NCI-H1694 treated with DMSO at 0.1 percent for 48 hours (cell line): ENCODE measurements at regions not wholly inside any gene's neighbourhood (a gene's known extent, or its start where the extent isn't known, plus 50 kb on each side); places are given as distances from the start of the nearest gene placed in this dataset.
A peak's percentile ranks its signal among the peaks of the same experiment; 100 is the strongest.

Source experiments
- DNase-seq: peaks from one replicate; lab custom pipeline; 2025; lab: John Stamatoyannopoulos, UW

- no peak for DNase-seq
Measured at GRCh38 chr12:58268069-58268468, 326.7 kb downstream of the ATP23 start.

- no peak for DNase-seq
Measured at GRCh38 chr12:58269476-58269875, 328.1 kb downstream of the ATP23 start.

GRCh38 chr12:58270966-58271705 lies 329.8 kb downstream of the ATP23 start:
- DNase-seq = no peak

GRCh38 chr12:58272461-58272860 lies 331.1 kb downstream of the ATP23 start:
- no peak for DNase-seq

GRCh38 chr12:58277231-58277630 lies 335.9 kb downstream of the ATP23 start:
- DNase-seq = no peak

GRCh38 chr12:58283553-58283952 lies 342.2 kb downstream of the ATP23 start:
- no peak for DNase-seq

GRCh38 chr12:58285551-58285950 lies 344.2 kb downstream of the ATP23 start:
- DNase-seq = peak; percentile 17

GRCh38 chr12:58286353-58286752 lies 345.0 kb downstream of the ATP23 start:
- no peak for DNase-seq

- peak; percentile 41 for DNase-seq
Measured at GRCh38 chr12:58288190-58288589, 346.8 kb downstream of the ATP23 start.

GRCh38 chr12:58291106-58291505 lies 349.7 kb downstream of the ATP23 start:
- no peak for DNase-seq

GRCh38 chr12:58293308-58293982 lies 352.1 kb downstream of the ATP23 start:
- no peak for DNase-seq

GRCh38 chr12:58295268-58295667 lies 353.9 kb downstream of the ATP23 start:
- DNase-seq = no peak

GRCh38 chr12:58296863-58297262 lies 355.5 kb downstream of the ATP23 start:
- no peak for DNase-seq

- no peak for DNase-seq
Measured at GRCh38 chr12:58298803-58299202, 357.4 kb downstream of the ATP23 start.

GRCh38 chr12:58299371-58299770 lies 358.0 kb downstream of the ATP23 start:
- no peak for DNase-seq

- DNase-seq = no peak
Measured at GRCh38 chr12:58301038-58301729, 359.8 kb downstream of the ATP23 start.

GRCh38 chr12:58301730-58302122 lies 360.4 kb downstream of the ATP23 start:
- DNase-seq = no peak

GRCh38 chr12:58302487-58303011 lies 361.2 kb downstream of the ATP23 start:
- DNase-seq = no peak

- no peak for DNase-seq
Measured at GRCh38 chr12:58306266-58307000, 365.1 kb downstream of the ATP23 start.

- no peak for DNase-seq
Measured at GRCh38 chr12:58309806-58310205, 368.4 kb downstream of the ATP23 start.

- no peak for DNase-seq
Measured at GRCh38 chr12:58310368-58310767, 369.0 kb downstream of the ATP23 start.
